Body of pancreas (tissue), 4 donors: ENCODE measurements at regions not wholly inside any gene's neighbourhood (a gene's known extent, or its start where the extent isn't known, plus 50 kb on each side); places are given as distances from the start of the nearest gene placed in this dataset.

Experiments used
- CTCF ChIP-seq, 7 experiments: fragments of 450-650 bp in 4 of 7; fragments of 200-600 bp in 3 of 7; sonication (generic) in 3 of 7; IDR thresholded peaks; one replicate each; pipeline ENCODE4 v1.5.1; 2016 to 2019; ENCODE audit warnings: antibody characterized with exemption in 7 of 7
- POLR2A ChIP-seq, 3 donors: fragments of 450-650 bp; IDR thresholded peaks; one replicate each; pipeline ENCODE4 v1.6.1; 2016; ENCODE audit warnings: antibody characterized with exemption in 3 of 3, mild to moderate bottlenecking in 2 of 3

- TF ChIP-seq CTCF (IDR thresholded peaks at IDR 0.05), result no peak
- no peak for TF ChIP-seq POLR2A (IDR thresholded peaks at IDR 0.05)
These were observed 275.0 kb downstream of the DRD1 start for GRCh38 chr5:175168882-175169507.
